Panc1 (cell line): ENCODE measurements at regions not wholly inside any gene's neighbourhood (a gene's known extent, or its start where the extent isn't known, plus 50 kb on each side); places are given as distances from the start of the nearest gene placed in this dataset.

Source experiments
- ATAC-seq: fragments of 200-7000 bp; cut with Tn5 transposase; 2 replicates; pipeline ENCODE4 v1.9.1; 2020; ENCODE audit warnings: mild to moderate bottlenecking, moderate library complexity
- BruUV-seq: library from RNA; stranded (reverse); fragments of 400-500 nt; replicated peaks from 2 replicates; lab custom pipeline; 2021; lab: Mats Ljungman, UMichigan
- CTCF ChIA-PET: fragments of 300-600 bp; sonication (Branson Sonifier 250); formaldehyde crosslinking; loops from one replicate; lab custom pipeline; 2022; ENCODE audit warnings: antibody characterized with exemption; lab: Charles Lee
- POLR2A ChIA-PET: fragments of 300-600 bp; sonication (Branson Sonifier 250); formaldehyde crosslinking; loops from one replicate; lab custom pipeline; 2022; ENCODE audit warnings: antibody characterized with exemption; lab: Charles Lee
- DNase-seq: peaks from one replicate; pipeline ENCODE4 v3.0.0-alpha.2; 2010; ENCODE audit warnings: low read depth, low spot score
- H3K27ac ChIP-seq: 2 replicates; pipeline ENCODE4 v1.5.1; 2011; ENCODE audit warnings: mild to moderate bottlenecking, low read length, inconsistent platforms
- H3K27me3 ChIP-seq: fragments of 200-500 bp; sonication (Bioruptor generic); 2 replicates; pipeline ENCODE4 v1.6.0; 2014; ENCODE audit warnings: low read length, inconsistent platforms; ENCODE audit not compliant: control insufficient read depth, insufficient read depth
- H3K36me3 ChIP-seq: fragments of 200-500 bp; sonication (Bioruptor generic); 2 replicates; pipeline ENCODE4 v1.5.1; 2014; ENCODE audit warnings: inconsistent platforms, mild to moderate bottlenecking, low read length, moderate library complexity; ENCODE audit not compliant: control insufficient read depth, insufficient read depth
- H3K4me1 ChIP-seq: 2 replicates; pipeline ENCODE4 v1.5.1; 2011; ENCODE audit warnings: inconsistent platforms, mild to moderate bottlenecking, low read length, moderate library complexity; ENCODE audit not compliant: control insufficient read depth, insufficient read depth
- H3K4me3 ChIP-seq, 2 experiments: 2 replicates each; pipeline ENCODE4 v1.5.1; 2011 to 2012; ENCODE audit warnings: low read depth in 2 of 2, low read length in 2 of 2, mild to moderate bottlenecking in 2 of 2, inconsistent platforms in 1 of 2, moderate library complexity in 1 of 2
- H3K9me3 ChIP-seq: fragments of 200-500 bp; sonication (Bioruptor generic); 2 replicates; pipeline ENCODE4 v1.5.1; 2014; ENCODE audit warnings: low read depth, mild to moderate bottlenecking, inconsistent platforms, low read length, moderate library complexity; ENCODE audit not compliant: control insufficient read depth, insufficient read depth
- CTCF ChIP-seq: fragments of 450-650 bp; IDR thresholded peaks from 2 replicates; pipeline ENCODE4 v1.5.1; 2017; ENCODE audit warnings: mild to moderate bottlenecking
- POLR2AphosphoS5 ChIP-seq: IDR thresholded peaks from 2 replicates; pipeline ENCODE4 v1.6.1; 2012; ENCODE audit warnings: mild to moderate bottlenecking, low read depth, low read length, moderate library complexity
- REST ChIP-seq, 2 experiments: IDR thresholded peaks; 2 replicates each; pipeline ENCODE4 v1.6.1; 2011 to 2012; ENCODE audit warnings: low read depth in 2 of 2, control low read depth in 1 of 2, low read length in 1 of 2, mild to moderate bottlenecking in 1 of 2, moderate library complexity in 1 of 2; ENCODE audit not compliant: insufficient read depth in 1 of 2
- SIN3A ChIP-seq: IDR thresholded peaks from 2 replicates; pipeline ENCODE4 v1.6.1; 2012; ENCODE audit warnings: low read depth, mild to moderate bottlenecking, low read length, moderate library complexity, borderline replicate concordance; ENCODE audit not compliant: insufficient read depth
- TCF7L2 ChIP-seq: IDR thresholded peaks from 2 replicates; pipeline ENCODE4 v1.6.1; 2011; ENCODE audit warnings: mild to moderate bottlenecking, low read depth, low read length, inconsistent platforms
- in situ Hi-C: cut with HindIII; loops from 2 replicates; pipeline ENCODE4 v1.10.0; 2016; ENCODE audit warnings: low sequenced_read_pairs, low pct_unique_long_range_greater_than_20kb
- intact Hi-C: fragments of 100-400 bp; cut with micrococcal nuclease; formaldehyde crosslinking; loops from one replicate; pipeline ENCODE4 v1.10.0; 2022; ENCODE audit not compliant: unreplicated experiment

GRCh38 chr10:123351715-123352114 lies 197.5 kb downstream of the BUB3 start:
- intact Hi-C loops, result no loop called here
- BruUV-seq, result no TSS peak
- H3K27ac ChIP-seq, result no peak overlapping the region
- in situ Hi-C loops, result no loop called here
- no peaks in the 10 kb centered on the region for H3K9me3 ChIP-seq
- DNase-seq, result no peak
- no peaks in the 10 kb centered on the region for H3K27me3 ChIP-seq
- H3K36me3 ChIP-seq, result no peaks in the 10 kb centered on the region
- ATAC-seq, result no peak
- H3K4me3 ChIP-seq, result no peak overlapping the region
- POLR2A ChIA-PET, result no interaction called here
- no peak for TF ChIP-seq POLR2AphosphoS5
- TF ChIP-seq SIN3A, result no peak
- no peak for TF ChIP-seq TCF7L2
- no peak for TF ChIP-seq REST (IDR thresholded peaks at IDR 0.05; ENCODE audit: insufficient read depth in 1 of 2, low read depth in 2 of 2, low read length in 1 of 2)
- no peak for TF ChIP-seq CTCF
- no peaks in the 10 kb centered on the region for H3K4me1 ChIP-seq
- CTCF ChIA-PET, result no interaction called here

GRCh38 chr10:123354521-123354920 lies 200.3 kb downstream of the BUB3 start:
- no peaks in the 10 kb centered on the region for H3K4me1 ChIP-seq
- H3K27me3 ChIP-seq, result no peaks in the 10 kb centered on the region
- H3K27ac ChIP-seq, result no peak overlapping the region
- no peak for ATAC-seq
- intact Hi-C loops, result no loop called here
- H3K9me3 ChIP-seq, result no peaks in the 10 kb centered on the region
- no TSS peak for BruUV-seq
- TF ChIP-seq TCF7L2 (no peak), CTCF (no peak), POLR2AphosphoS5 (no peak), REST (IDR thresholded peaks at IDR 0.05; ENCODE audit: insufficient read depth in 1 of 2, low read depth in 2 of 2, low read length in 1 of 2) (no peak), SIN3A (no peak)
- ChIA-PET POLR2A (no interaction called here), CTCF (no interaction called here)
- no peaks in the 10 kb centered on the region for H3K36me3 ChIP-seq
- H3K4me3 ChIP-seq, result no peak overlapping the region
- DNase-seq, result no peak
- in situ Hi-C loops, result no loop called here
